Transverse colon (tissue), 4 donors: ENCODE measurements at regions not wholly inside any gene's neighbourhood (a gene's known extent, or its start where the extent isn't known, plus 50 kb on each side); places are given as distances from the start of the nearest gene placed in this dataset.

Experiments used
- DNase-seq: peaks from one replicate; pipeline ENCODE4 v3.0.0-alpha.2; 2019
- H3K27ac ChIP-seq, 4 donors: fragments of 200-600 bp; sonication (generic); 2 replicates each; pipeline ENCODE4 v1.5.1; 2016 to 2018; ENCODE audit warnings: inconsistent platforms in 4 of 4
- H3K27me3 ChIP-seq: fragments of 200-600 bp; sonication (generic); 2 replicates; pipeline ENCODE4 v1.5.1; 2017; ENCODE audit warnings: inconsistent platforms
- H3K36me3 ChIP-seq, 4 donors: fragments of 200-600 bp; sonication (generic); 2 replicates each; pipeline ENCODE4 v1.5.1; 2017 to 2019; ENCODE audit warnings: inconsistent platforms in 4 of 4
- H3K4me1 ChIP-seq, 4 donors: fragments of 200-600 bp; sonication (generic); 2 replicates each; pipeline ENCODE4 v1.5.1; 2017 to 2020; ENCODE audit warnings: inconsistent platforms in 4 of 4
- H3K4me3 ChIP-seq, 4 donors: fragments of 200-600 bp; sonication (generic); 1 replicate in 1 of 4; 2 replicates in 3 of 4; pipeline versions ENCODE4 v1.5.1 to v1.6.1; 2017 to 2019; ENCODE audit warnings: inconsistent platforms in 4 of 4
- H3K9me3 ChIP-seq, 2 donors: fragments of 200-600 bp; sonication (generic); 2 replicates each; pipeline ENCODE4 v1.5.1; 2017 to 2019; ENCODE audit warnings: inconsistent platforms in 2 of 2
- EP300 ChIP-seq: sonication (generic); formaldehyde crosslinking; IDR thresholded peaks from one replicate; pipeline ENCODE4 v1.6.1; 2017; ENCODE audit warnings: antibody characterized with exemption, low read depth
- POLR2A ChIP-seq: fragments of 450-650 bp; IDR thresholded peaks from one replicate; pipeline ENCODE4 v1.6.1; 2016; ENCODE audit warnings: antibody characterized with exemption, mild to moderate bottlenecking, moderate library complexity
- POLR2AphosphoS5 ChIP-seq, 3 donors: sonication (generic); formaldehyde crosslinking; IDR thresholded peaks; one replicate each; pipeline ENCODE4 v1.6.1; 2016; ENCODE audit warnings: antibody characterized with exemption in 3 of 3
- WGBS, 2 donors: methylation state at CpG; one replicate each; pipeline ENCODE4 v1.1.5; 2018; ENCODE audit warnings: low coverage in 1 of 2; 5-methylcytosine and 5-hydroxymethylcytosine counted together
- in situ Hi-C, 4 donors: fragments of 200-750 bp; cut with MboI; loops; one replicate each; pipeline versions ENCODE4 v1.15.0 to v1.15.1; 2017; ENCODE audit warnings: low sequenced_read_pairs in 3 of 4, low pct_ligation_motif_present in 1 of 4, low pct_unique_long_range_greater_than_20kb in 1 of 4
- intact Hi-C: fragments of 100-400 bp; cut with DNase I; formaldehyde crosslinking; loops from one replicate; pipeline ENCODE4 v1.15.1; 2023; ENCODE audit warnings: low total_unique reads
- TF ChIP-seq, protein P1 (sequence below), 5 experiments: fragments of 200-600 bp in 3 of 5; fragments of 450-650 bp in 2 of 5; sonication (generic) in 3 of 5; IDR thresholded peaks; 1 replicate in 2 of 5; 2 replicates in 3 of 5; pipeline ENCODE4 v1.5.1; 2016 to 2017; ENCODE audit warnings: antibody characterized with exemption in 5 of 5, inconsistent platforms in 3 of 5, mild to moderate bottlenecking in 2 of 5, moderate library complexity in 1 of 5

GRCh38 chr3:128563439-128563838 lies 70.4 kb upstream of the GATA2 start:
- Histone ChIP-seq H3K36me3 (no peaks in the 10 kb centered on the region), H3K27me3 (peaks cover 30% of the 10 kb centered on the region), H3K4me1 (no peaks in the 10 kb centered on the region), H3K4me3 (no peak overlapping the region), H3K27ac (no peak overlapping the region), H3K9me3 (no peaks in the 10 kb centered on the region)
- in situ Hi-C loops (no loop called here), intact Hi-C loops (no loop called here)
- 63 to 74% methylated on average over 7 of the region's 7 CpGs for WGBS, 2 donors
- no peak for DNase-seq
- TF ChIP-seq POLR2A: no peak
- no peak for TF ChIP-seq POLR2AphosphoS5 (IDR thresholded peaks at IDR 0.05)
- TF ChIP-seq EP300: no peak
- TF ChIP-seq, protein P1, sequence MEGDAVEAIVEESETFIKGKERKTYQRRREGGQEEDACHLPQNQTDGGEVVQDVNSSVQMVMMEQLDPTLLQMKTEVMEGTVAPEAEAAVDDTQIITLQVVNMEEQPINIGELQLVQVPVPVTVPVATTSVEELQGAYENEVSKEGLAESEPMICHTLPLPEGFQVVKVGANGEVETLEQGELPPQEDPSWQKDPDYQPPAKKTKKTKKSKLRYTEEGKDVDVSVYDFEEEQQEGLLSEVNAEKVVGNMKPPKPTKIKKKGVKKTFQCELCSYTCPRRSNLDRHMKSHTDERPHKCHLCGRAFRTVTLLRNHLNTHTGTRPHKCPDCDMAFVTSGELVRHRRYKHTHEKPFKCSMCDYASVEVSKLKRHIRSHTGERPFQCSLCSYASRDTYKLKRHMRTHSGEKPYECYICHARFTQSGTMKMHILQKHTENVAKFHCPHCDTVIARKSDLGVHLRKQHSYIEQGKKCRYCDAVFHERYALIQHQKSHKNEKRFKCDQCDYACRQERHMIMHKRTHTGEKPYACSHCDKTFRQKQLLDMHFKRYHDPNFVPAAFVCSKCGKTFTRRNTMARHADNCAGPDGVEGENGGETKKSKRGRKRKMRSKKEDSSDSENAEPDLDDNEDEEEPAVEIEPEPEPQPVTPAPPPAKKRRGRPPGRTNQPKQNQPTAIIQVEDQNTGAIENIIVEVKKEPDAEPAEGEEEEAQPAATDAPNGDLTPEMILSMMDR (IDR thresholded peaks at IDR 0.05): no peak

DNA sequence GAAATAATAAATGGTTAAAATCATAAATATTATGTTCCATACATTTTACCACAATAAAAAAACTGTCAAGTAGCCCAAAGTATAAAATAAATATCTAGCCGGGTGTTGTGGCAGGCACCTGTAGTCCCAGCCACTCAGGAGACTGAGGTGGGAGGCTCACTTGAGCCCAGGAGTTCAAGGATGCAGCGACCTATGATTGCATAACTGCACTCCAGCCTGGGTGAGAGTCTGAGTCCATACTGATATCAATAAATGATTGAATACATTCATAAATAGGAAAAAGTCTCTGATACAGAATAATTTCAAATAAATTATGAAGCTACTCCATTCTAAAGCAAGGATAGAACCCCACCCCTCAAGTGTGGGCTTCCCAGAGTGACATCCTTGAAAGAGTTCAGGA lies 68.5 kb upstream of the GATA2 start:
- no peaks in the 10 kb centered on the region for H3K9me3 ChIP-seq
- no peaks in the 10 kb centered on the region for H3K36me3 ChIP-seq
- 43 to 54% methylated on average over 1 to 2 of the region's 2 CpGs for WGBS, 2 donors
- intact Hi-C loops (no loop called here), in situ Hi-C loops (no loop called here)
- TF ChIP-seq POLR2AphosphoS5 (IDR thresholded peaks at IDR 0.05) (no peak), EP300 (no peak), POLR2A (no peak)
- TF ChIP-seq, protein P1 (IDR thresholded peaks at IDR 0.05): no peak
- no peak overlapping the region for H3K27ac ChIP-seq
- no peak for DNase-seq
- H3K4me1 ChIP-seq: no peaks in the 10 kb centered on the region
- no peak overlapping the region for H3K4me3 ChIP-seq
- H3K27me3 ChIP-seq: peaks cover 44% of the 10 kb centered on the region

GRCh38 chr3:128560768-128561167 lies 67.8 kb upstream of the GATA2 start:
- in situ Hi-C loops: no loop called here
- Histone ChIP-seq H3K27me3 (peaks cover 50% of the 10 kb centered on the region), H3K9me3 (no peaks in the 10 kb centered on the region), H3K27ac (no peak overlapping the region), H3K4me3 (no peak overlapping the region), H3K4me1 (no peaks in the 10 kb centered on the region), H3K36me3 (no peaks in the 10 kb centered on the region)
- no peak for DNase-seq
- TF ChIP-seq, protein P1 (IDR thresholded peaks at IDR 0.05): no peak
- TF ChIP-seq EP300 (no peak), POLR2A (no peak), POLR2AphosphoS5 (IDR thresholded peaks at IDR 0.05) (no peak)
- intact Hi-C loops: no loop called here
- 80 to 87% methylated on average over 5 to 12 of the region's 12 CpGs for WGBS, 2 donors

DNA sequence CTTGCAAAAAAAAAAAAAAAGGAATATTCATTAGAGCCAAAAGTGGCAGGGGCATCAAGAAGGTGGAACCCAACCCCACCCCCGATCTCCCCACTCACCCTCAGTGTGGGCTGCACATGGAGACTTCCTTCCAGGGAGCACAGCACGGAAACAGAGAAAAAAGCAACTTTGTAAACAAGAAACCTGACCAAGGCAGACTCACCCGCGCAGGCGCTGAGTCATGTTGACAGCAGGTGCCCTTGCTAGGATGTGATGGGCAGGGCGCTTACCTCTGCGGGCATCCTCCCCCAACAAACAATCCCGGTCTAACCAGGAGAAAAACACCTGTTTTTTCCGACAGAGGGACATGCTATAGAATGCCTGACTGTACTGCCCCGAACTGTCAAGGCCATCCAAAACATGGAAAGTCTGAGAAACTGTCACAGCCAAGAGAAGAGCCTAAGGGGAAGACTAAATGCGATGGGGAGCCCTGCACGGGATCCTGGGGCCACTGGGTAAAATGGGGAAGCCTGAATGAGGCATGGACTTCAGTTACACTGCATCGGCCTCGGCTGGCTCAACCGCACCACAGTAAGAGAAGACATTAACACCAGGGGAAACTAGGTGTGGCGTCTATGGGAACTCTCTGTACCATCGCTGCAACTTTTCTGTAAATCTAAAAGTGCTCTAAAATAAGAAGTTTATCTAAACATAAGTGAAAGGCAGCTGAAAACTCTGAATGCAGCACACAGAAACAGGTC lies 66.7 kb upstream of the GATA2 start:
- Histone ChIP-seq H3K4me1 (no peaks in the 10 kb centered on the region), H3K27me3 (peaks cover 61% of the 10 kb centered on the region), H3K27ac (no peak overlapping the region), H3K36me3 (no peaks in the 10 kb centered on the region), H3K9me3 (no peaks in the 10 kb centered on the region), H3K4me3 (no peak overlapping the region)
- intact Hi-C loops: no loop called here
- no peak for DNase-seq
- TF ChIP-seq, protein P1 (IDR thresholded peaks at IDR 0.05): no peak
- no peak for TF ChIP-seq POLR2A
- TF ChIP-seq POLR2AphosphoS5 (IDR thresholded peaks at IDR 0.05): no peak
- TF ChIP-seq EP300: no peak
- in situ Hi-C loops: no loop called here
- 37 to 77% methylated on average over 6 to 17 of the region's 17 CpGs for WGBS, 2 donors
